CD8-positive, alpha-beta memory T cell (primary cell): ENCODE measurements at regions not wholly inside any gene's neighbourhood (a gene's known extent, or its start where the extent isn't known, plus 50 kb on each side); places are given as distances from the start of the nearest gene placed in this dataset.
A peak's percentile ranks its signal among the peaks of the same experiment; 100 is the strongest.

Experiments
- CTCF ChIA-PET: fragments of 350-600 bp; sonication (Branson Sonifier 250); formaldehyde crosslinking; loops from one replicate; lab custom pipeline; 2021; ENCODE audit warnings: antibody characterized with exemption; lab: Charles Lee
- POLR2A ChIA-PET: fragments of 350-600 bp; sonication (Branson Sonifier 250); formaldehyde crosslinking; loops from one replicate; lab custom pipeline; 2021; ENCODE audit warnings: antibody characterized with exemption; lab: Charles Lee
- DNase-seq, 5 donors: peaks; one replicate each; pipeline versions ENCODE4 v3.0.0 to v3.0.0-alpha.2; 2020 to 2022; ENCODE audit warnings: mixed read lengths in 1 of 5
- H3K27ac ChIP-seq: one replicate; pipeline ENCODE4 v1.7.0; 2013; ENCODE audit warnings: low read depth, mild to moderate bottlenecking, low read length, moderate library complexity
- H3K27me3 ChIP-seq: 2 replicates; pipeline ENCODE4 v1.7.0; 2013; ENCODE audit warnings: low read length, mild to moderate bottlenecking; ENCODE audit not compliant: insufficient read depth, poor library complexity, severe bottlenecking
- H3K36me3 ChIP-seq: 2 replicates; pipeline ENCODE4 v1.7.0; 2013; ENCODE audit warnings: mild to moderate bottlenecking, low read length, moderate library complexity; ENCODE audit not compliant: insufficient read depth
- H3K4me1 ChIP-seq: 2 replicates; pipeline ENCODE4 v1.7.0; 2013; ENCODE audit warnings: mild to moderate bottlenecking, low read length, moderate library complexity; ENCODE audit not compliant: insufficient read depth
- H3K4me3 ChIP-seq: 2 replicates; pipeline ENCODE4 v1.7.0; 2013; ENCODE audit warnings: mild to moderate bottlenecking, low read length
- H3K9me3 ChIP-seq: 2 replicates; pipeline ENCODE4 v1.7.0; 2013; ENCODE audit warnings: mild to moderate bottlenecking, low read length
- H3K27ac Mint-ChIP-seq, 8 donors: one replicate each; pipeline ENCODE4 v1.8.0; 2020 to 2021; ENCODE audit warnings: mixed read lengths in 8 of 8, mild to moderate bottlenecking in 6 of 8, inconsistent platforms in 3 of 8, moderate library complexity in 3 of 8
- H3K27me3 Mint-ChIP-seq, 2 donors: one replicate each; pipeline ENCODE4 v1.8.0; 2020 to 2021; ENCODE audit warnings: mixed read lengths in 2 of 2, mild to moderate bottlenecking in 1 of 2, moderate library complexity in 1 of 2
- H3K36me3 Mint-ChIP-seq, 3 donors: one replicate each; pipeline ENCODE4 v1.8.0; 2020 to 2021; ENCODE audit warnings: mixed read lengths in 3 of 3, inconsistent platforms in 1 of 3, mild to moderate bottlenecking in 1 of 3
- H3K4me1 Mint-ChIP-seq, 3 donors: one replicate each; pipeline ENCODE4 v1.8.0; 2020 to 2021; ENCODE audit warnings: mixed read lengths in 3 of 3, inconsistent platforms in 1 of 3, mild to moderate bottlenecking in 1 of 3
- H3K4me3 Mint-ChIP-seq, 7 donors: one replicate each; pipeline ENCODE4 v1.8.0; 2020 to 2021; ENCODE audit warnings: mixed read lengths in 7 of 7, mild to moderate bottlenecking in 6 of 7, moderate library complexity in 4 of 7, inconsistent platforms in 2 of 7
- H3K9me3 Mint-ChIP-seq, 5 donors: one replicate each; pipeline ENCODE4 v1.8.0; 2020 to 2022; ENCODE audit warnings: mixed read lengths in 5 of 5, mild to moderate bottlenecking in 3 of 5, moderate library complexity in 2 of 5, inconsistent platforms in 1 of 5

GRCh38 chr2:7530001-7530400, 612.8 kb downstream of the RNF144A start:
- Histone ChIP-seq H3K9me3 (peaks cover 16% of the 10 kb centered on the region), H3K36me3 (no peaks in the 10 kb centered on the region), H3K27ac (no peak overlapping the region), H3K4me3 (no peak overlapping the region), H3K4me1 (peaks cover 8% of the 10 kb centered on the region), H3K27me3 (no peaks in the 10 kb centered on the region)
- ChIA-PET CTCF (no interaction called here), POLR2A (no interaction called here)
- no peak for DNase-seq
- Mint-ChIP-seq H3K27ac (no peak overlapping the region), H3K4me1 (peaks cover 18 to 35% (median 30%) of the 10 kb centered on the region in 3 donors), H3K4me3 (no peak overlapping the region), H3K9me3 (peaks cover 16 to 35% (median 26%) of the 10 kb centered on the region in 5 donors), H3K27me3 (no peaks in the 10 kb centered on the region), H3K36me3 (peaks cover 3 to 43% (median 10%) of the 10 kb centered on the region in 3 donors)

- H3K36me3 ChIP-seq = no peaks in the 10 kb centered on the region
- no peak overlapping the region for H3K4me3 ChIP-seq
- POLR2A ChIA-PET = no interaction called here
- Mint-ChIP-seq H3K9me3 (peaks cover 5 to 24% (median 17%) of the 10 kb centered on the region in 5 donors), H3K4me3 (peak overlapping the region in 6 of 7 donors; percentile 52 to 74 (median 63)), H3K27ac (peak overlapping the region in 7 of 8 donors; percentile 34 to 81 (median 72)), H3K4me1 (peaks cover 32 to 52% (median 39%) of the 10 kb centered on the region in 3 donors), H3K36me3 (peaks cover 1 to 47% (median 5%) of the 10 kb centered on the region in 3 donors), H3K27me3 (no peaks in the 10 kb centered on the region)
- DNase-seq = peak in 2 of 5 donors; percentile 7 to 14
- H3K9me3 ChIP-seq = no peaks in the 10 kb centered on the region
- no peak overlapping the region for H3K27ac ChIP-seq
- CTCF ChIA-PET = interaction anchor here (2.0 kb wide), 1 partner anchor 28 kb away, joined by 4 read pairs; no protein-coding TSS in a partner anchor
- H3K4me1 ChIP-seq = peaks cover 5% of the 10 kb centered on the region
- no peaks in the 10 kb centered on the region for H3K27me3 ChIP-seq
Observed at GRCh38 chr2:7539077-7539476, 621.9 kb downstream of the RNF144A start.

GRCh38 chr2:7539760-7540159, 622.5 kb downstream of the RNF144A start:
- H3K4me1 Mint-ChIP-seq = peaks cover 28 to 45% (median 32%) of the 10 kb centered on the region in 3 donors
- Histone ChIP-seq H3K9me3 (no peaks in the 10 kb centered on the region), H3K27me3 (no peaks in the 10 kb centered on the region), H3K4me1 (peaks cover 5% of the 10 kb centered on the region), H3K27ac (no peak overlapping the region), H3K36me3 (no peaks in the 10 kb centered on the region), H3K4me3 (no peak overlapping the region)
- POLR2A ChIA-PET = no interaction called here
- H3K27ac Mint-ChIP-seq = peak overlapping the region in 7 of 8 donors; percentile 44 to 81 (median 69)
- H3K4me3 Mint-ChIP-seq = peak overlapping the region in 6 of 7 donors; percentile 42 to 74 (median 58)
- DNase-seq = no peak
- peaks cover 1 to 50% (median 5%) of the 10 kb centered on the region in 3 donors for H3K36me3 Mint-ChIP-seq
- CTCF ChIA-PET = interaction anchor here (2.0 kb wide), 1 partner anchor 27 kb away, joined by 4 read pairs; no protein-coding TSS in a partner anchor
- peaks cover 5 to 24% (median 17%) of the 10 kb centered on the region in 5 donors for H3K9me3 Mint-ChIP-seq
- H3K27me3 Mint-ChIP-seq = no peaks in the 10 kb centered on the region

- Mint-ChIP-seq H3K27ac (peak overlapping the region in 6 of 8 donors; percentile 5 to 84 (median 46)), H3K4me1 (peaks cover 12% of the 10 kb centered on the region in 3 donors), H3K27me3 (no peaks in the 10 kb centered on the region), H3K4me3 (peak overlapping the region; percentile 13 to 72 (median 44)), H3K36me3 (peaks cover 0 to 5% (median 2%) of the 10 kb centered on the region in 3 donors), H3K9me3 (no peaks in the 10 kb centered on the region)
- Histone ChIP-seq H3K36me3 (no peaks in the 10 kb centered on the region), H3K4me3 (peak overlapping the region; percentile 38), H3K27ac (no peak overlapping the region), H3K27me3 (no peaks in the 10 kb centered on the region), H3K4me1 (no peaks in the 10 kb centered on the region), H3K9me3 (no peaks in the 10 kb centered on the region)
- DNase-seq = no peak
- CTCF ChIA-PET = interaction anchor here (1.3 kb wide), 1 partner anchor 14 kb away, joined by 3 read pairs; no protein-coding TSS in a partner anchor
- POLR2A ChIA-PET = interaction anchor here (0.6 to 1.2 kb wide), 2 partner anchors 14 to 1506 kb away, joined by 3 to 4 read pairs; no protein-coding TSS in a partner anchor
Observed at GRCh38 chr2:7552825-7553570, 635.8 kb downstream of the RNF144A start.

- Mint-ChIP-seq H3K27ac (no peak overlapping the region), H3K9me3 (no peaks in the 10 kb centered on the region), H3K4me1 (peaks cover 12% of the 10 kb centered on the region in 3 donors), H3K36me3 (peaks cover 0 to 5% (median 2%) of the 10 kb centered on the region in 3 donors), H3K4me3 (no peak overlapping the region), H3K27me3 (no peaks in the 10 kb centered on the region)
- H3K27me3 ChIP-seq = no peaks in the 10 kb centered on the region
- DNase-seq = no peak
- H3K9me3 ChIP-seq = no peaks in the 10 kb centered on the region
- POLR2A ChIA-PET = no interaction called here
- no peaks in the 10 kb centered on the region for H3K4me1 ChIP-seq
- CTCF ChIA-PET = interaction anchor here (1.7 kb wide), 1 partner anchor 12 kb away, joined by 5 read pairs; no protein-coding TSS in a partner anchor
- H3K4me3 ChIP-seq = no peak overlapping the region
- H3K36me3 ChIP-seq = no peaks in the 10 kb centered on the region
- no peak overlapping the region for H3K27ac ChIP-seq
Observed at GRCh38 chr2:7555260-7555659, 638.0 kb downstream of the RNF144A start.

GRCh38 chr2:7557376-7557775, 640.2 kb downstream of the RNF144A start:
- Histone ChIP-seq H3K36me3 (no peaks in the 10 kb centered on the region), H3K4me3 (no peak overlapping the region), H3K4me1 (no peaks in the 10 kb centered on the region), H3K27ac (no peak overlapping the region), H3K9me3 (no peaks in the 10 kb centered on the region), H3K27me3 (no peaks in the 10 kb centered on the region)
- Mint-ChIP-seq H3K4me3 (no peak overlapping the region), H3K36me3 (peaks cover 0 to 5% (median 2%) of the 10 kb centered on the region in 3 donors), H3K4me1 (peaks cover 12% of the 10 kb centered on the region in 3 donors), H3K9me3 (peaks cover 0 to 2% (median 0%) of the 10 kb centered on the region in 5 donors), H3K27me3 (no peaks in the 10 kb centered on the region), H3K27ac (no peak overlapping the region)
- ChIA-PET POLR2A (interaction anchor here (1.2 kb wide), 1 partner anchor 8 kb away, joined by 3 read pairs; no protein-coding TSS in a partner anchor), CTCF (interaction anchor here (1.0 kb wide), 1 partner anchor 10 kb away, joined by 3 read pairs; no protein-coding TSS in a partner anchor)
- DNase-seq = no peak

GRCh38 chr2:7559791-7560190, 642.6 kb downstream of the RNF144A start:
- no peak overlapping the region for H3K27ac Mint-ChIP-seq
- no peaks in the 10 kb centered on the region for H3K4me1 ChIP-seq
- H3K36me3 ChIP-seq = no peaks in the 10 kb centered on the region
- POLR2A ChIA-PET = interaction anchor here (0.5 kb wide), 1 partner anchor 1121 kb away, joined by 4 read pairs; no protein-coding TSS in a partner anchor
- no peak overlapping the region for H3K27ac ChIP-seq
- H3K27me3 ChIP-seq = no peaks in the 10 kb centered on the region
- CTCF ChIA-PET = no interaction called here
- no peaks in the 10 kb centered on the region for H3K9me3 ChIP-seq
- H3K4me3 Mint-ChIP-seq = no peak overlapping the region
- H3K36me3 Mint-ChIP-seq = peaks cover 0 to 5% (median 2%) of the 10 kb centered on the region in 3 donors
- peaks cover 0 to 2% (median 0%) of the 10 kb centered on the region in 5 donors for H3K9me3 Mint-ChIP-seq
- H3K27me3 Mint-ChIP-seq = peaks cover 0 to 1% of the 10 kb centered on the region in 2 donors
- peaks cover 0 to 2% (median 0%) of the 10 kb centered on the region in 3 donors for H3K4me1 Mint-ChIP-seq
- no peak for DNase-seq
- no peak overlapping the region for H3K4me3 ChIP-seq
